ENCODE measurements at regions not wholly inside any gene's neighbourhood (a gene's known extent, or its start where the extent isn't known, plus 50 kb on each side); places are given as distances from the start of the nearest gene placed in this dataset.

DNA sequence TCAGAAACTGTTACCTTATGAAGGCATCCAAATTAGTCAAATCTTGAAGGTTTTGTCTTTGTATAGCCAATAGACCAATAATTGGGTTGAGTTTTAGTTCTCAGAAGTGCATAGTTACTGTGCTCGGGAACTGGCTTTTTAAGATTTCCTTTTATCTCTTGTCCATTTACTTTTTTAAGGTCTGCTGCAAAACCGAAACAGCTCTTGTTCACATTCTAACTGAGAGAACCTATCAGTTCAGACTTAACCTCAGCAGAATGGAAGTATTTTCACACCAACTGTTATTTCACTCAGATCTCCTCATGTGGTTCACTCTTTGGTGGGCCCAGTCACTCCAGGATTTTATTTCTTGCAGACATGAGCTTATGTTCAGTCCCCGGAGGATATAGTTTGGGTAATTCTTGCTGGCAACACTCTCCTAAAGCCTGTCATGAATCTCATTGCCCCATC, 55.5 kb downstream of the TPBG start:
- no peak for TF ChIP-seq CTCF (IDR thresholded peaks at IDR 0.05)
- TF ChIP-seq JUN (IDR thresholded peaks at IDR 0.05): no peak
- TF ChIP-seq ZNF302 (CRISPR knock-in tag; IDR thresholded peaks at IDR 0.05): no peak
- no peak for TF ChIP-seq KDM5A (IDR thresholded peaks at IDR 0.05)
- no peak for TF ChIP-seq NFE2L2 (conservative IDR thresholded peaks at IDR 0.05; ENCODE audit: low read length)
- TF ChIP-seq POLR2A (IDR thresholded peaks at IDR 0.05; ENCODE audit: low read length): no peak
- TF ChIP-seq CHD2 (IDR thresholded peaks at IDR 0.05; ENCODE audit: low read length, partially characterized antibody): no peak
- no peak for TF ChIP-seq REST (IDR thresholded peaks at IDR 0.05)
- TF ChIP-seq, protein P1, sequence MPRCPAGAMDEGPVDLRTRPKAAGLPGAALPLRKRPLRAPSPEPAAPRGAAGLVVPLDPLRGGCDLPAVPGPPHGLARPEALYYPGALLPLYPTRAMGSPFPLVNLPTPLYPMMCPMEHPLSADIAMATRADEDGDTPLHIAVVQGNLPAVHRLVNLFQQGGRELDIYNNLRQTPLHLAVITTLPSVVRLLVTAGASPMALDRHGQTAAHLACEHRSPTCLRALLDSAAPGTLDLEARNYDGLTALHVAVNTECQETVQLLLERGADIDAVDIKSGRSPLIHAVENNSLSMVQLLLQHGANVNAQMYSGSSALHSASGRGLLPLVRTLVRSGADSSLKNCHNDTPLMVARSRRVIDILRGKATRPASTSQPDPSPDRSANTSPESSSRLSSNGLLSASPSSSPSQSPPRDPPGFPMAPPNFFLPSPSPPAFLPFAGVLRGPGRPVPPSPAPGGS (IDR thresholded peaks at IDR 0.05): no peak
- no peak for TF ChIP-seq CBX8 (IDR thresholded peaks at IDR 0.05)
- no peak for TF ChIP-seq MAZ (IDR thresholded peaks at IDR 0.05; ENCODE audit: borderline replicate concordance, low read depth, low read length)
- no peak for TF ChIP-seq SMC3 (IDR thresholded peaks at IDR 0.05)
- TF ChIP-seq BHLHE40 (IDR thresholded peaks at IDR 0.05; ENCODE audit: low read depth, low read length): no peak
